HG03354 (cell line): ENCODE measurements at regions not wholly inside any gene's neighbourhood (a gene's known extent, or its start where the extent isn't known, plus 50 kb on each side); places are given as distances from the start of the nearest gene placed in this dataset.
"Not testable (repeated sequence)": the region's sequence is repeated elsewhere in the genome, so short reads cannot be mapped to it uniquely, and the experiment has no call there.

Source experiments
- ATAC-seq: cut with Tn5 transposase; IDR thresholded peaks from one replicate; pipeline ENCODE4 v1.9.1; 2021; ENCODE audit warnings: mild to moderate bottlenecking; ENCODE audit not compliant: unreplicated experiment, poor library complexity, severe bottlenecking

DNA sequence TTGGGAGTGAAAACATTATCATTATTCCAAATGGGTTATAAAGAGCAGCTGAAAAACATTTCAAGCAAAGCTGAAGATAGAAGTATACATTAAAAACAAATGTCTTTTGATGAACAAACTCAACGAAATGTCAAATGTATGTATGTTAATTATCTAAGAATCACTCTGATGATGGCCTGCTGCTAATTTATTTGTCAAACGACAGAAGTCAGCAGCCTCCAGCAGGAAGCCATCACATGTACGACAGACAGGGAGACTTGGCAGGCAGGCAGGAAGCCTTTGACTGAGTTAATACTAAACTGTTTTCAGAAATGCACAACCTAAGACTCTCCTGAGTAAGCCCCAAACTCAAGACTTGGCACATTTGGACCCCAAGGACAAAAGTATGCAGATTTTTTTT lies 491.1 kb downstream of the ZNF385D start:
- ATAC-seq = no peak

DNA sequence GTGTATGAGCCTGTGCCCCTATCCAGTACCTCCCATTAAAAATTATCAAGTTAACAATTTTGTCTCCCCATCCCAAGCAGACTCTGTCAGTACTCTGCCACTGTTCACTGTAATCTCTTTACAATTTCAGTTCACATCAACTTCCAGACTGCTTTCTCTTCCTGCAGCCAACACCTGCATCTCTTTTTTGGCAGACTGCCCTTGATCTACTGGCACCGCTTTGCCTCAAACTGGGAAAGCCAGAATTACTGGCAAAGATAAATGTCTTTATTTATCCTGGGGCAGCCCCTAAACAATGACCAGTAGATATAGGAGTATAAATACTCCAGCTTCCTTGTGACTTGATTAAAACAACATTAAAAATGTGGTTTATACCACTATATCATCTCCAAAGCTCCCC lies 494.1 kb downstream of the ZNF385D start:
- no peak for ATAC-seq

DNA sequence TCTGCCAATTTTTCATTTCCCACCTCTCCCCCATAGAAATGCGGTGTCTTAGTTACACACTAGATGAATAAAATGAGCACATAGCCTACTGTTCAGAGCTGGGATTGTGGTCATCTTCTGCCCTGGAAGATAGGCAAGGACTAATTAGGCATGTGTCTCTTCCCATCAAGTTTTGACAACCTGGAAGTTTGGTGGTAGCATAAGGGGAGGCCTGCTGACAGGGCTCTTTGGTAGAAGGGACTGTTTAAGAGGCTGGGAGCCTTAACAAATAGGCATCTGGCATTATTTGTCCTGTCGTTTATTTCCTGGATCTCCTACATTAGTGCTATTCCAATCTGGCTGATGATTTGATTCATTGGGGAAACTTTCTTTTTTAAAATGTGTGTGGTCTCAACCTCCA lies 512.3 kb downstream of the ZNF385D start:
- no peak for ATAC-seq

DNA sequence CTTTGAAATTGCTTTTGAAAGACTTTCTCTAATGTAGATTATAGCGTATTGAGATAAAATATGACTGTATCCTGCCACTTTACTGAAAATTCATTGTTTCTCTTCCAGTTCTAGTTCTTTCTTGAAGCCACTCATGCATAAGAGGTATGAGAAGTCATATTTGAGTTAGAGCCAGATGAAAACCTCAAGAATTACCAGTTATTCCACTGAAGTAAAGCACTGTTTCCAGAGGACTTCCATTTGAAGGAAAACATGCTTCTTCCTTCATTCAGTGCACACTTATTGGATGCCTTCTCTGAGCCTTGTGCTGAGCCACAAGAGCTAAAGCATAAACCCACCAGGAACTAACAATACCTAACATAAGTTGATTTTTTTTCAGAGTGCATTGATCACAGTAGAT lies 513.4 kb downstream of the ZNF385D start:
- no peak for ATAC-seq

DNA sequence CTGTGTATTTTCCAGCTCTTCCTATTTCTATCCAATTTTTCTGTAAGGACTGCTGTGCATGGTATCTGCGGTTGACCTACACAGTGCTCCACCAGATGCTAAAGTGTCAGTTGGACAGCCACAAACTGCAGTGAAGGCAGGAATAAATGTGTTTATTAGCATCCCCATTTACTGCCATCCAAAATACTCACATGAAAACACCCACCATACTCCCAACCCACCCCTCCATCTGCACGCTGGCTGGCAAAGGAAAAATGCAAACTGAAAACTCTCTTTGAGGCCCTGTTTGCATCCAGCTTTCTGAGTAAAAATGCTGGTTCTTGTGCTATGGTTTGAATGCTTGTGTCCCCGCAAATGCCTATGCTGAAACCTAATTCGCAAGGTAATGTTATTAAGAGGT lies 515.5 kb downstream of the ZNF385D start:
- no peak for ATAC-seq

DNA sequence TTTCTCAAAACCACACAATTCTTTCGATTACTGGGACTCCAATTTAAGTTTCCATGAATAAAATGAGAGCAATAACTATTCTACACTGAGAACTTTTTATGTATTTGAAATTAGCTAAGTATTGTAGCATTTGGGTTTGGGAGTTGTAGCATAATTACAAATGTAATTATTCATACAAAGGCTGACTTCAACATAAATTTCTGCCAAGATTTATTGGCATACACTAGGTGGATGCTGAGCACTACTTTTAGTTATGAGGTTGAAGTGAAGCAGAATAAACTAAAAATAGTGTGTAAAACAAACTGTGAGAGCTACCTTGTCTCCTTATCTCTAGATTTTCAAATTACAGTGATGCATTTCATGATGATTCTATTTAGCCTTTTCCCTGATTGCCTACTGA lies 516.1 kb downstream of the ZNF385D start:
- no peak for ATAC-seq

DNA sequence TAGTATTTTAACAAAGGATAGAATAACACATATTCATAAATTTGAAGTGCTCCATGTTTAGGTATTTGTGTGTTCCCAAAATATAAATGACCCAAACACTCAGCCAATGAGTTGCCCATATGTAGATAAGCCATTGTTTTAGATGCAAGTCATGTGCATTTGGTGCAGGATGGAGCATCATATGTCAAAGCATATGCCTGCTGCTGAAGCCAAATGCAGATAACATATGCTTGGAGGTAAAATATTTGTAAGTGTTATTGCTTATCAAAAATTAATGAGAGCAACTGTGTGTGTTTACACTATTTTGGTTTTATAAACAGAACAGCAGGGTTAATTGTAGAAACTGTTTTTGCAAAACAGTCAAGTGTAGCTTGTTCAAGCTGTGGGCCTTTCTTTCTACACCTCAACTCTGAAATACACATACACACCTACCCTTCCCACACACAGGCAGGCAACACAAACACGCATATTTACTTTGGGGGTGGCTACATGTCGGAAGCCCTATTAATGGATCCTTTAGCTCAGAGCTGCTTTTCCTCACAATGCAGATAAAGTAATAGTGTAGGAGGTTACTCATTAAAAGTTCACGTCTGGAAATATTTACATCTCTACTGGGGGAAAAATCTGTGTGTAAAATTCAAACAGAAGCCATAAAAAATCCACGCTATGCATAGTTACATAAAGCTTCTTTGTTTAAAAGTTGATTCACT lies 521.4 kb downstream of the ZNF385D start:
- no peak for ATAC-seq

DNA sequence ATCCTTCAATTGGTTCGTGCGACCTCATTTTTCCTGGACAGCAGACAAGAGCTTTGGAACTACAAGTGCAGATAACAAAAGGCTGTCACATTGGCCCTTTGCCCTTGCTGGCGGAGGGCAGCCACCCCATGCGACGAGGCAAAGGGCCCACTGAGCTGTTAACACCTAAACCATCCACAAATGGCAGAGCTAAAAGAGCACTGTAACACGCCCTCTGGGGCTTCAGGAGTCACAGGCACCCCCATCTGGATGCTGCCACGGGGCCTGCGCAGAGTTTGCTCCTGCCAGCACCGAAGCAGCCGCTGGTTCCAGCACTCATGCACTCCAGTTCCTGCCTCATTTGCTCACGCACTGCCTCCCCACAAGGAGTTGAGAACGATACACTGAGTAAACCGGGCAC lies 524.9 kb downstream of the ZNF385D start:
- no peak for ATAC-seq

DNA sequence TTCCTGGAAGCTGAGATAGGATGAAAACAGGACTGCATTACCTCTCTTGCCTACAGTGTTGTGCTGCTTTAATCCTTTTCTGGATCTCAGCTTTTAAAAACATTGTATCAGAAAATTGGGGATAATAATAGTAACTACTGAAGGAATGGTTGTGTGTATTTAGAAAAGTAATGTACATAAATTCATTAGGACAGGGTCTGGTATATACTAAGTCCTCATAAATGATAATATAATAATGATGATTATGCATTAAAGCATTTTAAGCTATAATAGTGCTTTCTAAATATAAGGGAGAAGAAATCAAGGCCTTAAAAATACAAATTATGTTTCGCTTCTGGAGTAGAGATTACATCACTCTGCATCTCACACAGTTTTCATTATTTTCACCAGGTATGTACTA lies 530.1 kb downstream of the ZNF385D start:
- ATAC-seq = no peak

DNA sequence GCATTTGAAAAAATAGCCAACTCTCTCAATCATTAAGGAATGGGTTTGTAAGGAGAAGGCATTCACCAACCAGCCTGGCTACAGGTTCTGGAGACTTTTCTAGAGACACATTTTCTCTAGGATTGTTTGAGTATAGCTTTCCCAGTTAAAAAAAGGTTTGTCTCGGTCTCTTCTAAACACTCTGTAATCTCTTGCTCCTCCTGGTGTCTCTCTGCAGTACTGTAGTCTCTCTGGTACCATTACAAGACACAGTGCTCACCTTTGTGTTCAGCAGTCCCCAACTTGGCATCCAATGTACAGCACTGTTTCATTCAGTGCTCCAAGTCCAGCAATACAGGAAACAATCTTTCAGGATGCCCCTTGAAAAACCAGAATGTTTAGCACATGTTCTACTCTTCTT lies 534.4 kb downstream of the ZNF385D start:
- no peak for ATAC-seq

DNA sequence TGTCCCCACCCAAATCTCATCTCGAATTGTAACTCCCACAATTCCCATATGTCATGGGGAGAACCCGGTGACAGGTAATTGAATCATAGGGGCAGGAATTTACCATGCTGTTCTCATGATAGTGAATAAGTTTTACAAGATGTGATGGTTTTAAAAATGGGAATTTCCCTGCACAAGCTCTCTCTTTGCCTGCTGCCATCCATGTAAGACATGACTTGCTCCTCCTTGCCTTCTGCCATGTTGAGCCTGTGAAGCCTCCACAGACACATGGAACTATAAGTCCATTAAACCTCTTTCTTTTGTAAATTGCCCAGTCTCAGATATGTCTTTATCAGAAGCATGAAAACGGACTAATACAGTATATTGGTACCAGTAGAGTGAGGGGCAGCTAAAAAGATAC lies 546.9 kb downstream of the ZNF385D start:
- not testable (repeated sequence) for ATAC-seq

DNA sequence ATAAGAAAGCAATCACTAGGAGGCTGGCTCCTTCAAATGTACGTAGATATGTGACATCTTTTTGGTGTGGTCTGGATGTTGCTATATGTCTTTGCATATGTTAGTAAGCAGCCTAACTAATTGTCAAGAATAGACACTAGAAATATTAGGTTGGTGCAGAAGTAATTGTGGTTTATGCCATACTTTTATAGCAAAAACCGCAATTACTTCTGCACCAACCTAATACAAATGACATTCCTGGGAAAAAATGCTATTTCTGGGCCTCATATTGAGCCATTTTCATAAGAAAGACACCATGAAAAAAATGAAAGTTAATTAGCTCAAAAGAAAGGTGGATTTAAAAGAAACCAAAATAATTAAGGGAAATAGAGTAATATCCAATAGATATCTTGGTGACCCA lies 555.8 kb downstream of the ZNF385D start:
- ATAC-seq = no peak

DNA sequence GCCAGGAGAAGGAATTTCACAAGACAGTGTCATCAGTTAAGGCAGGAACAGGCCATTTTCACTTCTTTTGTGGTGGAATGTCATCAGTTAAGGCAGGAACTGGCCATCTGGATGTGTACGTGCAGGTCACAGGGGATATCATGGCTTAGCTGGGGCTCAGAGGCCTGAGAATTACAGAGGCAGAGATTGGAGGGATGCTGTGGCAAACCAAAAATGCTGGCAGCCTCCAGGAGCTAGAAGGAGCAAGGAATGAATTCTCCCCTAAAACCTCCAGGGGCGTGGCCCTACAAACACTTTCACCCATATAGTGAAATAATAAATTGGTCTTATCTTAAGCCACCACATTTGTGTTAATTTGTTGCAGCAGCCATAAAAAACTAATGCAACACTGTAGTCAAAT lies 557.0 kb downstream of the ZNF385D start:
- not testable (repeated sequence) for ATAC-seq

DNA sequence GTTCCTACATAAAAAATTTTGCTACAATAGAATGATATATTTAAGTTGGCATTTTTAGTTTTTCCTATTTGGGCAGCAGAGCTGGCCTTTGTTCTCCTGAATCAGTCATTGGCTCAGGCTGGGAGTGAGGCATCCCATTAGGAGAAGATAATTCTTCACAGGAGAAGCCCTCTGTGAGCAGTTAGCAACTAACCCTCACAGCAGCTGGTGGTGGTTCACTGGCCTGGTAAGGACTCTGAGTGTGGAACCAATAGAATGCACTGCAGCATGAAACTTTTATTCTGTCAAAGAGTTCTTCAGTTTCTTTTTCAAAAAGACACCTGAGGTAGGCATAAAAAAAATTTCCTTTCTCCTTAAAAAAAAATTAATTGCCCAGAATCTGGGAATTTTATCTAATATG lies 562.6 kb downstream of the ZNF385D start:
- no peak for ATAC-seq

DNA sequence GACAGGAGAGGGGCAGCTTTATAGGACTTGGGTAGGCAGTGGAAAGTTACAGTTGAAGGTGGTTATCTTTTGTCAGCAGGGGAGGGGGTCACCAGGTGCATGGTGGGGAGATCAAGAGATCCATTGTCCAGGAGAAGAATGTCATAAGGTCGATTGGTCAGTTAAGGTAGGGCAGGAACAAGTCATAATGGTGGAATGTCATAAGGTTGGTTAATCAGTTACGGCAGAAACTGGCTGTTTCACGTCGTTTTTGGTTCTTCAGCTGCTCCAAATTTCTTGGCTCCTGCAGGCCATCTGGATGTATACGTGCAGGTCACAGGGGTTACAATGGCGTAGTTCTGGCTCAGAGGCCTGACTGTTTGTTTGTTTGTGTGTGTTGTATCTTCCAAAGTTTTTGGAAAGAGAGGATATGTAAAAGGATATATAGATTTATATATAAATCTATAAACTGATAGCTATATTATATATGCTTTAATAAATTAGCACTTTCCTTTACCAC lies 565.1 kb downstream of the ZNF385D start:
- no peak for ATAC-seq

DNA sequence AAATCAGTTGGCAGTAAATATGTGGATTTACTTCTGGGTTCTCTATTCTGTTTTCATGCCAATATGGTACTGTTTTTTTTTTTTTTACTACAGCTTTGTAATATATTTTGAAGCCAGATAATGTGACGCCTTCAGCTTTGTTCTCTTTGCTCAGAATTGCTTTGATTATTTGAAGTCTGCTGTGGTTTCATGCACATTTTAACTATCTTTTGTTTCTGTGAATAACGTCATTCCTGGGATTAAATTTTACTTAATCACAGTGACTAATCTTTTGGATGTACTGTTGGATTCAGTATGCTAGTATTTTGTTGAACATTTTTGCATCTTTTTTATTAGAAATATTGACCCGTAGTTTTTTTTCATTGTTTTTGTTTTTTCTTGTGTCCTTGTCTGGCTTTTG lies 576.5 kb downstream of the ZNF385D start:
- ATAC-seq = no peak

DNA sequence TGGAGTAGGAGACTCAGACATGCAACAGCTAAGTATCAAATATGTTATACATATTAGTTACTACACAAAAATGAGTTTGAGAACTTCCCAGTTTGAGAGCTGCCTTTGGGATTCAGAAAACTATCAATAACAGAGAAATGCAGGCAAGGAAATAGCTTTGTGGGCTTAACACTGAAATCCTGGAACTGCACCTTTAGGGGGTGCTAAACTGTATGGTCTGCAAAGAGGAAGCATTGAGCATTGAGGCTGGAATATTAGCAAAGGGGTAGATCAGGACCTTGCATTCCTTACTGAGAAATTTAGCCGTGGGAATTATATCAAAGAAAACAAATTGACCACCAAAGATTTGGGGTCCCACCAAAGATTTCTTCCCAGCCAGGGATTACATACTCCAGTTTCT lies 580.0 kb downstream of the ZNF385D start:
- ATAC-seq = no peak

DNA sequence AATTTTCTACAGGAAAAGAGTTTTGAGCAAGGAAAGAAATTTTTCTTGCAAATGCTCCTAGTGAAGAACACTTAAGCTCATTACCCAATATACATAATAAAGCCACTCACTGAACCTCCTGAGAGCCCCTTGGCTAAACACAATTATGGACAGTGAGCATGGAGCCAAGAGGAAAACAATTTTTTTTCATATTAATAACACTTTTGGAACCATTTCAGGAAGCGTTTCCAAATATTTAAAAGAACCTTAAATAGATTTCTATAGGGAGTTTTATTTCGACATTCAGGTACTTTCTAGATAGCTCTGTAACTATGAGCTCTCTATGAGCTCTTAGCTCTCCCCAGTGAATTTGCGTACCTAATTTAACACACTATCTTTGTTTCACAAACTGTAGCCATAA lies 581.1 kb downstream of the ZNF385D start:
- ATAC-seq = no peak

DNA sequence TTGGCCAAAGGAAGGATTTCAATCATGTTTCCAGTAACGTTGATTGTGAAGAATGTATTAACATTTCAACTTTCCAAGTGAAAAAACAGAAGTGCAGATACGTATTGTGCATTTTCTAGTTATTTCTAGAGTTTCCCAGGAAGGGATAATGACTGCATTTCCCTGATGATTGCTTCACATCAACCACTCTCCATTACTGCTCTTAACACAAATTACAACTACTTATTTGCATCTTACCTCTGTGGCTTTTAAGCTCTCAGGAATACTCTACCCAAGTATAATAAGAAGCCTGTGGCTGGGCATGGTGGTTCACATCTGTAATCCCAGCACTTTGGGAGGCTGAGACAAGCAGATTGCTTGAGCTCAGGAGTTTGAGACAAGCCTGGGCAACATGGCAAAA lies 582.5 kb downstream of the ZNF385D start:
- ATAC-seq = no peak

DNA sequence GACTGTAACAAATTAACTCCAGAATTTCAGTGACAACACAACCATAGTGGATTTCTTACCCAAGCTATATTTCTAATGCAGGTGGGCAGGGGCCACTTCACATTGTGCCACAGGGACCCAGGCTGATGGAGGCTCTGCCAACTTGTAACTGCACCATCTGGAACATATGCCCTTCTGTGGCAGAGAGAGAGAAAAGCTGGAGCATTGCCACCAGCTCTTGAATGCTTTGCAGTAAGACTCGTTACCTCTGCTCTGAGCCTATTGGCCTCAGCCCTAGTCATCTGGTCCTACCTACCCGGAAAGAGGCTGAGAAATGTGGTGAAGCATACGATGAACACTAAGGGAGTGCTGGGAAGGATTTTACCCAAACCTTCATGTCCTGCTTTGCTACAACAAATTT lies 587.1 kb downstream of the ZNF385D start:
- no peak for ATAC-seq

DNA sequence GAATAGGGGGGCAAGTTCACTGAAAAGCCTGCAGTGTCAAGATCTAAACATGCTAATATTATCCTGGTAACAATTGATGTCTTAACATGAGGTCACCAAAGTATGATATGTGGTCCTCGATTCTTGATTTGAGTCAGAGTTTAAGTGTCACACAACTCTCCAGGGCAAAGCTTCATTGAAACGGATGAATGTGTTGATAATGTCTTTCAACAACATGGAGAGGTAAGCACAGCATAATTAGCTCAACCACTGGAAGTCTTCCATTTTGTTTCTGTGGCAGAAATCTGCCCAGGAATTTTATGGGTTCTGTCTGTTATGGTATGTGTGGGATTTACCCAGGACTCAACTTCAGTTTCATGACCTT lies 591.5 kb downstream of the ZNF385D start:
- no peak for ATAC-seq

DNA sequence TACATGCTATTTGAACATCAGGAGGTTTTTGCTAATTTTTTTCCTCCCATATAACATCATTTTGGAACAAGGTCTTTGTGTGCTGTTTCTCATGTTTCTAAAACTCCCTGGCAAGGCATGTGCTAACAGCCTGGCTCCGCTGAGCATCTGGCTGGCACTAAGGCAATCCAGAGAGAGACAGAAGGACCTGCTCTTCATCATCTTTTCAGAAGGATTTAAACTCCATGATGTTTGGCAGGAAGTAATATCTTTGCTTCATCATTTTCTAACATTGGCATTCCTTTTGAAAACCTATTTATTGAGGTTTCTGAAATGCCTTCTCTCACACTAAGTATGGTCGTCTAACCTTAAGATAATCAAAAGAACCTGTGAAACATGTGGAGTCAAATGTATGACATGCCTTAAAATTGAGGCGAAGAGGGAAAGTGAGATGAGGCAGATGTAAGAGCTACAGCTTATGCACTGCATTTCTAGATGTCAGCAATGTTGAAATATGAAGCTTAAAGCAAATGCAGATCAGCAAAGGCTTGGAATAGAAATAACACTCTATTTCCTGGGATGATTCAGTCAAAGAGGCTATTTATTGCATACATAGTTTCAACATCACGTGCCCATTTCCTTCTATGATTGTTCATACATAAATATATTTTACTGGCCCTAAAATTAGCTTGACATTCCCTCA lies 592.0 kb downstream of the ZNF385D start:
- no peak for ATAC-seq
